ENCODE measurements at regions not wholly inside any gene's neighbourhood (a gene's known extent, or its start where the extent isn't known, plus 50 kb on each side); places are given as distances from the start of the nearest gene placed in this dataset.

DNA sequence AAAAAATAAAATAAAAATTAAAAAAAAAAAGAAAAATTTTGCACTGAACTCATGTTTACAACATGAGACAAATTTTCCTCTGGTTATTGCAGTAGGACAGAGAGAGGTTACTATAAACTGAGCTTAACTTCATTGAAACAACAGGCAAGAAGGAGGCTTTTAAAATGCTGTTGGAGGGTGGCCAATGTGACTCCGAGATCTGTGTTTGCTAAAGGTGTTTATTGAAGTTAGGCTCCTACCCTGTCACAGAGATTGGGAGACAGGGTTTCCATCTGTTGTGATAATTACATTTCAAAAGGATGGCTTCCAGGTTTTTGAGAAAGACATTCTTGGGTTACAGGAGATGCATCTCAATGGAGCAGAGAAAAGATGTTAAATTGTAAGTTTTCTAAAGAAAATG, 370.5 kb upstream of the HS3ST1 start:
- WGBS (ENCODE audit: insufficient coverage): no CpG with 5 or more reads among the region's 1 CpG
- Histone ChIP-seq H3K79me2 (ENCODE audit: insufficient read depth, low read length) (no peaks in the 10 kb centered on the region), H3K9ac (ENCODE audit: insufficient read depth, low read length, poor library complexity, severe bottlenecking) (no peak overlapping the region), H3K4me2 (replicated peaks; ENCODE audit: extremely low read depth, low read length, poor library complexity, severe bottlenecking) (no peak overlapping the region), H2AFZ (ENCODE audit: insufficient read depth, low read depth, low read length, poor library complexity, severe bottlenecking) (no peak overlapping the region), H3K36me3 (replicated peaks in 1 of 2; ENCODE audit: control insufficient read depth in 1 of 2, insufficient read depth in 2 of 2, low read length in 2 of 2) (no peaks in the 10 kb centered on the region), H3K4me3 (replicated peaks in 1 of 3; ENCODE audit: low read depth in 2 of 3, low read length in 3 of 3) (no peak overlapping the region), H3K9me3 (replicated peaks in 1 of 2; ENCODE audit: control insufficient read depth in 1 of 2, insufficient read depth in 1 of 2, low read length in 2 of 2) (no peaks in the 10 kb centered on the region), H3K27ac (ENCODE audit: low read depth in 1 of 2, low read length in 2 of 2) (no peak overlapping the region), H3K27me3 (ENCODE audit: control insufficient read depth in 2 of 2, insufficient read depth in 2 of 2, low read length in 2 of 2) (no peaks in the 10 kb centered on the region), H3K4me1 (ENCODE audit: control insufficient read depth in 1 of 2, insufficient read depth in 2 of 2, low read length in 2 of 2) (no peaks in the 10 kb centered on the region), H4K20me1 (ENCODE audit: insufficient read depth, low read length) (no peaks in the 10 kb centered on the region)
- Mint-ChIP-seq H3K4me1 (no peaks in the 10 kb centered on the region), H3K27ac (no peak overlapping the region), H3K36me3 (no peaks in the 10 kb centered on the region), H3K9me3 (peaks cover 0 to 8% (median 4%) of the 10 kb centered on the region in 7 donors), H3K27me3 (ENCODE audit: low read depth in 3 of 3) (peaks cover 0 to 2% (median 0%) of the 10 kb centered on the region in 3 donors), H3K4me3 (no peak overlapping the region)
- TF ChIP-seq, protein P1, sequence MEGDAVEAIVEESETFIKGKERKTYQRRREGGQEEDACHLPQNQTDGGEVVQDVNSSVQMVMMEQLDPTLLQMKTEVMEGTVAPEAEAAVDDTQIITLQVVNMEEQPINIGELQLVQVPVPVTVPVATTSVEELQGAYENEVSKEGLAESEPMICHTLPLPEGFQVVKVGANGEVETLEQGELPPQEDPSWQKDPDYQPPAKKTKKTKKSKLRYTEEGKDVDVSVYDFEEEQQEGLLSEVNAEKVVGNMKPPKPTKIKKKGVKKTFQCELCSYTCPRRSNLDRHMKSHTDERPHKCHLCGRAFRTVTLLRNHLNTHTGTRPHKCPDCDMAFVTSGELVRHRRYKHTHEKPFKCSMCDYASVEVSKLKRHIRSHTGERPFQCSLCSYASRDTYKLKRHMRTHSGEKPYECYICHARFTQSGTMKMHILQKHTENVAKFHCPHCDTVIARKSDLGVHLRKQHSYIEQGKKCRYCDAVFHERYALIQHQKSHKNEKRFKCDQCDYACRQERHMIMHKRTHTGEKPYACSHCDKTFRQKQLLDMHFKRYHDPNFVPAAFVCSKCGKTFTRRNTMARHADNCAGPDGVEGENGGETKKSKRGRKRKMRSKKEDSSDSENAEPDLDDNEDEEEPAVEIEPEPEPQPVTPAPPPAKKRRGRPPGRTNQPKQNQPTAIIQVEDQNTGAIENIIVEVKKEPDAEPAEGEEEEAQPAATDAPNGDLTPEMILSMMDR (IDR thresholded peaks at IDR 0.05): no peak
- intact Hi-C loops (cut with micrococcal nuclease): no loop called here
- DNase-seq: no peak

DNA sequence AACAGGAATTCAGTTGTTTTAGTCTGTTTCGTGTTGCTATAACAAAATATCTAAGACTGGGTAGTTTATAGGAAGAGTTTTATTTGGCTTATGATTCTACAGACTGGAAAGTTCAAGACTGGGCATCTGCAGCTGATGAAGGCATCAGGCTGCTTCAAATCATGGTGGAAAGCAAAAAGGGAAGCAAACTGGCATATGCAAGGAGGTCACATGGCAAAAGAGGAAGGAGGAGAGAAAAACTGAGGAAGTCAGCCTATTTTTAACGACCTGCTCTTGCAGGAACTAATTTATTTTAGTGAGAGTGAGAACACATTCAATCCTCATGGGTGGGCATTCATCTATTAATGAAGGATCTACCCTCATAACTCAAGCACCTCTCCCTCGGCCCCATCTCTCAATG, 363.1 kb upstream of the HS3ST1 start:
- H4K20me1 ChIP-seq (ENCODE audit: insufficient read depth, low read length): no peaks in the 10 kb centered on the region
- WGBS (ENCODE audit: insufficient coverage): no CpG with 5 or more reads among the region's 3 CpGs
- peaks cover 1 to 4% (median 4%) of the 10 kb centered on the region in 3 donors for H3K27me3 Mint-ChIP-seq (ENCODE audit: low read depth in 3 of 3)
- H3K9me3 Mint-ChIP-seq: peaks cover 11 to 29% (median 26%) of the 10 kb centered on the region in 7 donors
- no peak overlapping the region for H3K4me2 ChIP-seq (replicated peaks; ENCODE audit: extremely low read depth, low read length, poor library complexity, severe bottlenecking)
- peaks cover 9% of the 10 kb centered on the region for H3K4me1 Mint-ChIP-seq
- no peak overlapping the region for H2AFZ ChIP-seq (ENCODE audit: insufficient read depth, low read depth, low read length, poor library complexity, severe bottlenecking)
- no peak overlapping the region for H3K9ac ChIP-seq (ENCODE audit: insufficient read depth, low read length, poor library complexity, severe bottlenecking)
- peak overlapping the region in 1 of 3 experiments; percentile 9 for H3K4me3 ChIP-seq (replicated peaks in 1 of 3; ENCODE audit: low read depth in 2 of 3, low read length in 3 of 3)
- peaks cover 9 to 10% of the 10 kb centered on the region in 2 donors for H3K4me1 ChIP-seq (ENCODE audit: control insufficient read depth in 1 of 2, insufficient read depth in 2 of 2, low read length in 2 of 2)
- peak; percentile 34 to 61 (median 44) for DNase-seq
- H3K27ac Mint-ChIP-seq: peak overlapping the region in 5 of 7 donors; percentile 8 to 77 (median 26)
- TF ChIP-seq, protein P1 (IDR thresholded peaks at IDR 0.05): no peak
- H3K36me3 ChIP-seq (replicated peaks in 1 of 2; ENCODE audit: control insufficient read depth in 1 of 2, insufficient read depth in 2 of 2, low read length in 2 of 2): no peaks in the 10 kb centered on the region
- no peaks in the 10 kb centered on the region for H3K36me3 Mint-ChIP-seq
- H3K79me2 ChIP-seq (ENCODE audit: insufficient read depth, low read length): no peaks in the 10 kb centered on the region
- peaks cover 5 to 7% of the 10 kb centered on the region in 2 donors for H3K9me3 ChIP-seq (replicated peaks in 1 of 2; ENCODE audit: control insufficient read depth in 1 of 2, insufficient read depth in 1 of 2, low read length in 2 of 2)
- H3K27ac ChIP-seq (ENCODE audit: low read depth in 1 of 2, low read length in 2 of 2): no peak overlapping the region
- intact Hi-C loops (cut with micrococcal nuclease): no loop called here
- no peak overlapping the region for H3K4me3 Mint-ChIP-seq
- H3K27me3 ChIP-seq (ENCODE audit: control insufficient read depth in 2 of 2, insufficient read depth in 2 of 2, low read length in 2 of 2): no peaks in the 10 kb centered on the region
